ENCODE measurements at regions not wholly inside any gene's neighbourhood (a gene's known extent, or its start where the extent isn't known, plus 50 kb on each side); places are given as distances from the start of the nearest gene placed in this dataset.

DNA sequence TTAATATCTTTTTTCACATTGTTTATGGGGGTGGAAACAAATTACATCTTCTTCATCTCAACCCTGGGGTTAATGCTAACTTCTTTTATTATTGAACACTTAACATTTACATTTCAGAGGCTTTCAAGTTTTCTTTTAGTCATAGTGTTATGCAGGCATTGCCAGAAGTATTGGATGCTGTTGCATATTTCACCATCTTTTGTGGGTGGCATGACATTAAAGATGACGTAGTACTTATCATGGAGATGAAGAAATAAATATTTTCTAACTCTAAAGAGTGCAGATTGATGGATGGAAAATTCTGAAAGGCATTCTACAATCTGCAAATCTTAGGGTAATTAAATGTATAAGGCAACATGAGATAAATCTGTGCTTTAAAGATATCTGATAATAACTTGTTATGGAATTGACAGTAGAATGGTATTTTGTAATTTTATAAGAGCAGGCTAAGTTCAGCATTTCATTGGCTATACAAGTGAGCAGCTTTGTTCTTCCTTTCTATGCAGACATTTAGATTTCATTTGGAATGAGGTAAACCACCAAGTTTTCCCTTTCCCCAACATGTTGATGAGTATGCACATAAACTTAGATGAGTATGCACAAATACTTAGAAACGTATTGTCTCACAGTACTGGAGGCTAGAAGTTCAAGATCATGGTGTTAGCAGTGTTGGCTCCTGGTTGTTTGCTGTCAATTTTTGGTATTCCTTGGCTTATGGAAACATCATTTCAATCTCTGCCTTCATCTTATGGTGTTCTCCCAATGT, 924.4 kb downstream of the METTL15 start:
- ATAC-seq (ENCODE audit: insufficient read depth, low FRiP score) (no peak), DNase-seq (no peak)
- Histone ChIP-seq H3K4me1 (ENCODE audit: control insufficient read depth in 5 of 5, insufficient read depth in 5 of 5, low read length in 5 of 5) (no peaks in the 10 kb centered on the region), H3K9me3 (ENCODE audit: control insufficient read depth in 4 of 4, insufficient read depth in 3 of 4, low read length in 3 of 4) (no peaks in the 10 kb centered on the region), H3K27ac (ENCODE audit: low read depth in 1 of 2, low read length in 1 of 2) (no peak overlapping the region), H3K36me3 (ENCODE audit: control insufficient read depth in 4 of 4, insufficient read depth in 4 of 4, low read length in 4 of 4) (no peaks in the 10 kb centered on the region), H3K9ac (ENCODE audit: insufficient read depth in 1 of 2, low read length in 2 of 2) (no peak overlapping the region), H3K27me3 (ENCODE audit: control insufficient read depth in 3 of 3, insufficient read depth in 3 of 3, low read length in 2 of 3) (no peaks in the 10 kb centered on the region), H3K4me3 (no peak overlapping the region)
- TF ChIP-seq, protein P1, sequence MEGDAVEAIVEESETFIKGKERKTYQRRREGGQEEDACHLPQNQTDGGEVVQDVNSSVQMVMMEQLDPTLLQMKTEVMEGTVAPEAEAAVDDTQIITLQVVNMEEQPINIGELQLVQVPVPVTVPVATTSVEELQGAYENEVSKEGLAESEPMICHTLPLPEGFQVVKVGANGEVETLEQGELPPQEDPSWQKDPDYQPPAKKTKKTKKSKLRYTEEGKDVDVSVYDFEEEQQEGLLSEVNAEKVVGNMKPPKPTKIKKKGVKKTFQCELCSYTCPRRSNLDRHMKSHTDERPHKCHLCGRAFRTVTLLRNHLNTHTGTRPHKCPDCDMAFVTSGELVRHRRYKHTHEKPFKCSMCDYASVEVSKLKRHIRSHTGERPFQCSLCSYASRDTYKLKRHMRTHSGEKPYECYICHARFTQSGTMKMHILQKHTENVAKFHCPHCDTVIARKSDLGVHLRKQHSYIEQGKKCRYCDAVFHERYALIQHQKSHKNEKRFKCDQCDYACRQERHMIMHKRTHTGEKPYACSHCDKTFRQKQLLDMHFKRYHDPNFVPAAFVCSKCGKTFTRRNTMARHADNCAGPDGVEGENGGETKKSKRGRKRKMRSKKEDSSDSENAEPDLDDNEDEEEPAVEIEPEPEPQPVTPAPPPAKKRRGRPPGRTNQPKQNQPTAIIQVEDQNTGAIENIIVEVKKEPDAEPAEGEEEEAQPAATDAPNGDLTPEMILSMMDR (IDR thresholded peaks at IDR 0.05; ENCODE audit: control extremely low read depth, extremely low read depth) = no peak
- 38 to 70% methylated on average over 2 of the region's 2 CpGs for WGBS, 2 donors

DNA sequence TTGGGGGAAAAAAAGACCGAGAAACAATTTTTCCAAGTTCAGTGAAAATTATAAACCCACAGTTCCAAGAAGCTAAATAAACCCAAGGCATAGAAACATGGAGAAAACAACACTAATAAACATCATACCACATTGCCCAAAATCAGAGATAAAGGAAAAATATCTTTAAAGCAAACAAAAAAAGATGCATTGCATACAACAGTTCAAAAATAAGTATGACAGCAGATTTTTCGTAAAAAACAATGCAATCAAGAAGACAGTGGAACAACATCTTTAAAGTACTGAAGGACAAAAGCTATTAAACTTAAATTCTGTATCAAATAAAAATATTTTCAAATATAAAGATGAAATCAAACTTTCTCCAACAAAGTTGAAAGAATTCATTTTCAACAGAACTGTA, 921.3 kb downstream of the METTL15 start:
- H3K9ac ChIP-seq (ENCODE audit: insufficient read depth in 1 of 2, low read length in 2 of 2) = no peak overlapping the region
- H3K4me3 ChIP-seq = no peak overlapping the region
- H3K9me3 ChIP-seq (ENCODE audit: control insufficient read depth in 4 of 4, insufficient read depth in 3 of 4, low read length in 3 of 4) = peaks cover 0 to under 1% (median 0%) of the 10 kb centered on the region in 4 donors
- no peaks in the 10 kb centered on the region for H3K27me3 ChIP-seq (ENCODE audit: control insufficient read depth in 3 of 3, insufficient read depth in 3 of 3, low read length in 2 of 3)
- no peaks in the 10 kb centered on the region for H3K36me3 ChIP-seq (ENCODE audit: control insufficient read depth in 4 of 4, insufficient read depth in 4 of 4, low read length in 4 of 4)
- DNase-seq (no peak), ATAC-seq (ENCODE audit: insufficient read depth, low FRiP score) (no peak)
- H3K4me1 ChIP-seq (ENCODE audit: control insufficient read depth in 5 of 5, insufficient read depth in 5 of 5, low read length in 5 of 5) = no peaks in the 10 kb centered on the region
- 75% methylated on average over 2 of the region's 2 CpGs for WGBS, 2 donors
- TF ChIP-seq, protein P1 (IDR thresholded peaks at IDR 0.05; ENCODE audit: control extremely low read depth, extremely low read depth) = no peak
- no peak overlapping the region for H3K27ac ChIP-seq (ENCODE audit: low read depth in 1 of 2, low read length in 1 of 2)

DNA sequence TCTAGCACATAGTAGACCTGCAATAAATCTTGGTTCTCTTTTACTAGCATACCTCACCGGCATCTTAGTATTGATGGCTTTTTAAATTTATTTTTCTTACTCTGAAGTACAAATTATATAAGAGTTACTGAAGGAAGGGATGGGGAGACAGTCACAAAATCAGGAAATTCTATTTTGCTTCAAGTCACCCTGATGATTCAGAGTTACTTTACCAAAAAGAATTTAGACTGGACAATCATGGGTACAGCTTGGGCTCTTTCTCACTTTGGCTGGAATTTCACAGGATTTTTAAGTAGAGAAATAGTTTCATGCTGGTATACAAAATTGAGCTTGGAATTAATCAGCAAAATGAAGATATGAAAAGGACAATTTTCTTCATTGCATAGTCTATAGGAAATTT, 919.2 kb downstream of the METTL15 start:
- TF ChIP-seq, protein P1 (IDR thresholded peaks at IDR 0.05; ENCODE audit: control extremely low read depth, extremely low read depth) = no peak
- no peak for DNase-seq
- 92 to 96% methylated on average over 1 of the region's 1 CpG for WGBS, 2 donors
- Histone ChIP-seq H3K27ac (ENCODE audit: low read depth in 1 of 2, low read length in 1 of 2) (no peak overlapping the region), H3K9ac (ENCODE audit: insufficient read depth in 1 of 2, low read length in 2 of 2) (no peak overlapping the region), H3K9me3 (ENCODE audit: control insufficient read depth in 4 of 4, insufficient read depth in 3 of 4, low read length in 3 of 4) (peaks cover 0 to 1% (median 0%) of the 10 kb centered on the region in 4 donors), H3K4me1 (ENCODE audit: control insufficient read depth in 5 of 5, insufficient read depth in 5 of 5, low read length in 5 of 5) (no peaks in the 10 kb centered on the region), H3K27me3 (ENCODE audit: control insufficient read depth in 3 of 3, insufficient read depth in 3 of 3, low read length in 2 of 3) (no peaks in the 10 kb centered on the region), H3K36me3 (ENCODE audit: control insufficient read depth in 4 of 4, insufficient read depth in 4 of 4, low read length in 4 of 4) (no peaks in the 10 kb centered on the region), H3K4me3 (no peak overlapping the region)
- ATAC-seq (ENCODE audit: insufficient read depth, low FRiP score) = no peak

DNA sequence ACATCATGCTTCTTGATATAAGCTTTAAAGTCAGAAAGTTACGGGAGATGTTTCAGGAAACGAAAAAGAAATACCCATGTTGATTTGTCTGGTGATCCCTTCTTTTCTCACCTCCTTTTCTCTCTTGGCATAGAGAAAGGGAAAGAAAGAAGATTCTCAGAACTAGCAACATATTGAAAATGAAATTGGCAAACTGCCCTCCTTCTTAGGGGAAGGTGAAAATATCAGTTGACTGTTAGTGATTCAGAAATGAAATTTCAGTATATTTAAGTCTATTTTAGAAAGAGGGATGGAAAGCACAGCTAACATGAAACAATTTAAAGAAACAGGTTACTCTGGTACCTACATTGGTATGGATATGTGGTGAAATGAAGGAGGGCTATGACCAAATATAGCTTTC, 918.1 kb downstream of the METTL15 start:
- H3K4me1 ChIP-seq (ENCODE audit: control insufficient read depth in 5 of 5, insufficient read depth in 5 of 5, low read length in 5 of 5) = no peaks in the 10 kb centered on the region
- H3K9ac ChIP-seq (ENCODE audit: insufficient read depth in 1 of 2, low read length in 2 of 2) = no peak overlapping the region
- H3K9me3 ChIP-seq (ENCODE audit: control insufficient read depth in 4 of 4, insufficient read depth in 3 of 4, low read length in 3 of 4) = peaks cover 0 to 5% (median under 1%) of the 10 kb centered on the region in 4 donors
- ATAC-seq (ENCODE audit: insufficient read depth, low FRiP score) (no peak), DNase-seq (no peak)
- H3K36me3 ChIP-seq (ENCODE audit: control insufficient read depth in 4 of 4, insufficient read depth in 4 of 4, low read length in 4 of 4) = no peaks in the 10 kb centered on the region
- no peaks in the 10 kb centered on the region for H3K27me3 ChIP-seq (ENCODE audit: control insufficient read depth in 3 of 3, insufficient read depth in 3 of 3, low read length in 2 of 3)
- 87 to 94% methylated on average over 2 of the region's 2 CpGs for WGBS, 2 donors
- no peak overlapping the region for H3K27ac ChIP-seq (ENCODE audit: low read depth in 1 of 2, low read length in 1 of 2)
- TF ChIP-seq, protein P1 (IDR thresholded peaks at IDR 0.05; ENCODE audit: control extremely low read depth, extremely low read depth) = no peak
- no peak overlapping the region for H3K4me3 ChIP-seq

Data from lung (tissue), 11 donors.